T-helper 1 cell treated with Interleukin-12 subunit alpha and Interleukin-12 subunit beta and Interleukin-4 antibody, amounts not matched to agents 30 μg/mL and 1 μg/mL, for 36 hours (primary cell): ENCODE measurements at regions not wholly inside any gene's neighbourhood (a gene's known extent, or its start where the extent isn't known, plus 50 kb on each side); places are given as distances from the start of the nearest gene placed in this dataset.

Experiments used
- H3K27ac Mint-ChIP-seq: one replicate; pipeline ENCODE4 v1.8.0; 2021; ENCODE audit warnings: mild to moderate bottlenecking, mixed read lengths
- H3K27me3 Mint-ChIP-seq: one replicate; pipeline ENCODE4 v1.8.0; 2021; ENCODE audit warnings: low read depth, mixed read lengths
- H3K36me3 Mint-ChIP-seq: one replicate; pipeline ENCODE4 v1.8.0; 2021; ENCODE audit warnings: low read depth, mixed read lengths
- H3K4me1 Mint-ChIP-seq: one replicate; pipeline ENCODE4 v1.8.0; 2021; ENCODE audit warnings: low read depth, mixed read lengths
- H3K4me3 Mint-ChIP-seq: one replicate; pipeline ENCODE4 v1.8.0; 2021; ENCODE audit warnings: mild to moderate bottlenecking, moderate library complexity, mixed read lengths
- H3K9me3 Mint-ChIP-seq: one replicate; pipeline ENCODE4 v1.8.0; 2021; ENCODE audit warnings: mixed read lengths

DNA sequence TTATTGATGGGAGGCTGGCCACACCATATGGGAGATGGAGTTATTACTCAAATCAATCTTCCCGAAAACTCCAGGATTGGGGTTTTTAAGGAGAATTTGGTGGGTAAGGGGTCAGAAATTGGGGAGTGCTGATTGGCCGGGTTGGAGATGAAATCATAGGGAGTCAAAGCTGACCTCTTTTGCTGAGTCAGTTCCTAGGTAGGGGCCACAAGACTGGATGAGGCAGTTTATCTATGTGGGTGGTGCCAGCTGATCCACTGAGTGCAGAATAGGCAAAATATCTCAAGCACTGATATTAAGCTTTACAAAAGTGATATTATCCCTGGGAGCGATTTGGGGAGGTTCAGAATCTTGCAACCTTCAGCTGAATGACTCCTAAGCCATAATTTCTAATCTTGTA lies 75.7 kb upstream of the CLINT1 start:
- H3K9me3 Mint-ChIP-seq = peaks cover 20% of the 10 kb centered on the region

DNA sequence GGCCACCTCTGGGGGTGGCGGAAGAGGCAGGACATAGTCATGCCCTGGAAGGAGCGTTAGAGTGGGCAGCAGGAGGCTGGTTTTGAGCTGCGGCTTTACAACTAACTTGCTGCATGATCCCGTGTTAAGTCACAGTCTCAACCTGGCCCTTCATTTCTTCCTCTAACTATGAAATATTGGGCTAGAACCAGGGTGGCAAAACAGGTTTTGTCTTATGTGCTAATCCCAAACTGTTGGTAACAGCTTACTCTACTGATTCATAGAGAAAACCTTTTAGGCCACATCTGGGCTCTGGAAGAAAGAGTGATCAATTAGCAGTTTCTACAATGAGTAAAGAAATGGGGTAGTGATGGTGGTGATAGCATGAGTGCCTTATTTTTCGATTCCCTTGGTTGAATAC lies 74.1 kb upstream of the CLINT1 start:
- Mint-ChIP-seq H3K27me3 (no peaks in the 10 kb centered on the region), H3K36me3 (no peaks in the 10 kb centered on the region), H3K4me1 (no peaks in the 10 kb centered on the region), H3K4me3 (no peak overlapping the region), H3K9me3 (peaks cover 20% of the 10 kb centered on the region), H3K27ac (no peak overlapping the region)

More for the DNA sequence above, 75.7 kb upstream of the CLINT1 start:
- no peaks in the 10 kb centered on the region for H3K4me1 Mint-ChIP-seq
- H3K4me3 Mint-ChIP-seq = no peak overlapping the region
- no peaks in the 10 kb centered on the region for H3K36me3 Mint-ChIP-seq
- no peak overlapping the region for H3K27ac Mint-ChIP-seq
- H3K27me3 Mint-ChIP-seq = no peaks in the 10 kb centered on the region

DNA sequence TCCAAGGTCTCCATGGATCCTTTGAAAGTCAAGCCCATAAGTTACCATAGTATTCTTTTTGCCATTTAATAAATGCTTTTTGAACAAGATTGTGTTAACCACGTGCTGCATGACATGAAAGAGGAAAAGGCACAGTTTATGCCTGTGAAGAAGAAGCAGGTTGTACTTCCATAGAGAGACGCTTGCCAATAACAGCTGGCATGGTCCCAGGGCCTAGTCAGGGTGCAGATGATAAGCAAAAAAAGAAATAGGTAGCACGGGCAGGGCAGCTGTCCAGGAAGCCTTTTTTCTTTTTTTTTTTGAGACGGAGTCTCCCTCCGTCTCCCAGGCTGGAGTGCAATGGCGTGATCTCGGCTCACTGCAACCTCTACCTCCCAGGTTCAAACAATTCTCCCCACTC lies 71.8 kb upstream of the CLINT1 start:
- Mint-ChIP-seq H3K36me3 (no peaks in the 10 kb centered on the region), H3K4me1 (no peaks in the 10 kb centered on the region), H3K27ac (no peak overlapping the region), H3K4me3 (no peak overlapping the region), H3K9me3 (peaks cover 16% of the 10 kb centered on the region), H3K27me3 (no peaks in the 10 kb centered on the region)

DNA sequence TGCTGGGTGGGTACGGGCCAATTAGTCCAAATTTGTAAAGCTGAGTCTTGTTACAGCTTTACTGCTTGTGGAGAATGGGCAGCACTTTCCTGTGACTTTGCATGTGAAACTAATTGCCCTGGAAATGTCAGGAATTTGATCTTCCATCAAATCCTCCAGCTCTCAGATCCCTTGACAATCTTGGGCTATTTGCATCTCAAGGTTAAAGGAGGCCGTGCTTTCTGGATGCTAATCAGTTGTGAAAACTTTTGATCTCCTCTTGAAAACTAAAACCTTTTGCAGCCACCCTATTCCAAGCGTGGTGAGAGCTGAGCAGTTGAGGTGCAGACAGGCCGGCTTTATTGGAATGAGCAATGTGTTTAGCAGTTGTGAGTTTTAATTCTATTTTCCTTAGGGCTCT lies 68.0 kb upstream of the CLINT1 start:
- no peak overlapping the region for H3K4me3 Mint-ChIP-seq
- no peaks in the 10 kb centered on the region for H3K27me3 Mint-ChIP-seq
- no peak overlapping the region for H3K27ac Mint-ChIP-seq
- H3K9me3 Mint-ChIP-seq = no peaks in the 10 kb centered on the region
- H3K36me3 Mint-ChIP-seq = no peaks in the 10 kb centered on the region
- H3K4me1 Mint-ChIP-seq = peaks cover 2% of the 10 kb centered on the region

DNA sequence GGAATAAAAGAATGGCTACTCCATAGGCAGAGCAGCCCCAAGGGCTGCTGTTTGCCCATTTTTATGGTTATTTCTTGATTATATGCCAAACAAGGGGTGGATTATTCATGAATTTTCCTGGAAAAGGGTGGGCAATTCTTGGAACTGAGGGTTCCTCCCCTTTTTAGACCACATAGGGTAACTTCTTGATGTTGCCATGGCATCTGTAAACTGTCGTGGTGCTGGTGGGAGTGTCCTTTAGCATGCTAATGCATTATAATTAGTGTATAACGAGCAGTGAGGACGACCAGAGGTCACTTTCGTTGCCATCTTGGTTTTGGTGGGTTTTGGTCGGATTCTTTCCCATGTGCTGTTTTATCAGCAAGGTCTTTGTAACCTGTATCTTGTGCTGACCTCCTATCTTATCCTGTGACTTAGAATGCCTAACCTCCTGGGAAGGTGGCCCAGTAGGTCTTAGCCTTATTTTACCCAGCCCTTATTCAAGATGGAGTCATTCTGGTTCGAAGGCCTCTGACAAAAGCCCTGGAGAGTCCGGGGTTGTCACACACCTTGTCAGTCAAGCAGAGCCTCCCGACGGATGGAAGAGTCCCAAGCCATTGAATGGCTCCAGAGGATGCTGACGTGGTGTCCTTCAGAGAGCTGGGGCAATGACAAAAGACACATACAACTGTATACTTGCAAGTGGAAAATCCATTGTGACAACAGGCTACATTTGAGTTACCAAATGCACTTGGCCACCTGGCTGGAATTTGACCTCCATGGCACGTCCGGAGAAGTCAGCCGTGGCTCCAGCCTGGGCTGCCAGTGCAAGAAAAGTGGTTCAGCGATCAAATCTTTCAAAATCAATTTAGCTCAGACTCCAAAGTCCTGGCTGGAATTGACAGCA lies 67.1 kb upstream of the CLINT1 start:
- Mint-ChIP-seq H3K9me3 (no peaks in the 10 kb centered on the region), H3K4me1 (peaks cover 2% of the 10 kb centered on the region), H3K4me3 (no peak overlapping the region), H3K36me3 (no peaks in the 10 kb centered on the region), H3K27ac (no peak overlapping the region), H3K27me3 (no peaks in the 10 kb centered on the region)

DNA sequence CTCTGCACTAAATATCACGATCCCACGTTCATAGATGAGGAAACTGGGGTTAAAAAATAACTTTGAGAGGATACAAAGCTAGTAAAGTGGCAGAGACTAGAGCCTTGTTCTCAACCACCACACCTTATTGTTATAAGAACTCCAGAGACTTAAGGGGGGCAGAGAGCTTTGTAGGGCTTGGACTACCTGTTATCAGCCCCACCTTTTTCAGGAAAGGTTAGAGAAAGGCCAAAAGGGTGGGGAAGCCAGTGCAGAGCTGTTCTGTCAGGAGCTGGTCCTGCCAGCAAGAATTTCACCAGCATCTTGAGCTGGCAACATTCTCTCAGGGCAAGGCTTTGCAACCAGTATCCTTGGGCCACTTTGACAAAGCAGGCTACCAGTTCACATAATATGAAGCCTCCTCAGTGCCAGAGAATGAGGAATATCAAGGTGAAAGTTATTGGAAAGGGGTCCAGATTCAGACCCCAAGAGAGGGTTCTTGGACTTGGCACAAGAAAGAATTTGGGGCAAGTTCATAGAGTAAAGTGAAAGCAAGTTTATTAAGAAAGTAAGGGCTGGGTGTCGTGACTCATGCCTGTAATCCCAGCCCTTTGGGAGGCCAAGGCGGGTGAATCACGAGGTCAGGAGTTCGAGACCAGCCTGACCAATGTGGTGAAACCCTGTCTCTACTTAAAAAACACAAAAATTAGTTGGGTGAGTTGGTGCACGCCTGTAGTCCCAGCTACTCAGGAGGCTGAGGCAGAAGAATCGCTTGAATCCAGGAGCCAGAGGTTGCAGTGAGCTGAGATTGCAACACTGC lies 66.2 kb upstream of the CLINT1 start:
- no peaks in the 10 kb centered on the region for H3K9me3 Mint-ChIP-seq
- no peak overlapping the region for H3K27ac Mint-ChIP-seq
- no peak overlapping the region for H3K4me3 Mint-ChIP-seq
- H3K4me1 Mint-ChIP-seq = peaks cover 3% of the 10 kb centered on the region
- H3K36me3 Mint-ChIP-seq = no peaks in the 10 kb centered on the region
- no peaks in the 10 kb centered on the region for H3K27me3 Mint-ChIP-seq

DNA sequence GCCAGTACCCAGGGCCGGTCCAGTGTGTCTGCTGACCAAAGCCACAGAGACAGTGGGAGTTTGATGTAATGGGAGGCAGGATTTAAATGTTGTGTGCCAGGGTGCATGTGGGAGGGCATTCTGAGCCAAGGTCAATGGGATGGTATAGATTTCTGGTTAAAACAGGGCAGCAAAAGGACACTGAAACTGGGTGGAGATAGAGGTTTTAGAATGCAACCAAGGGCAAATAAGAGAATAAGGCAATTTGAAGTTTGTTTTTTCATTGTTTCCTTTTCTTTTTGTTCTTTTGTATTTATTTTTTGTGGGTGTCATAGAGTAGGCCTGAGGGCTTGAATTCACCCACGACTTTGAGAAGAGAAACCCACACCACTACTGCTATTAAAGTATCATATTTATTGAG lies 65.5 kb upstream of the CLINT1 start:
- Mint-ChIP-seq H3K27ac (no peak overlapping the region), H3K36me3 (no peaks in the 10 kb centered on the region), H3K27me3 (no peaks in the 10 kb centered on the region), H3K4me1 (peaks cover 10% of the 10 kb centered on the region), H3K4me3 (no peak overlapping the region), H3K9me3 (no peaks in the 10 kb centered on the region)

DNA sequence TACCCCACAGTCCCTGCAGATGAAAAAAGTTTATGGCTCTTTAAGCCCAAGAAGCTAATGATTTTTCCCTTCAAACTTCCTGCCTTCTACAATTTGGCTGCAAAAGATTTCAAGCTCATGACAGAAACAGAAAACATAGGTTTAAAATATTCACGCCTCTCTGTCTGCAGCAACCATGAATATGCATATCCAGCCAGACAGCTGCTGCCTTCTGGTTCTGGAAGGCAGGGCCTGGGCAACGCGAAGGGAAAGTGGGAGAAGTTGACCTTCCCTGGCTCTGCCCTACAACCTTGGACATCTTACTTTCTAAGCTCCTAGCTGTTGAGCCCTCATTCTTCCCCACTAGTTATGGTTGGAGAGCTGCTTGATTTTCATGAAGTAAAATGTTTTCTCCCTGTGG lies 64.8 kb upstream of the CLINT1 start:
- Mint-ChIP-seq H3K4me3 (no peak overlapping the region), H3K36me3 (no peaks in the 10 kb centered on the region), H3K27me3 (no peaks in the 10 kb centered on the region), H3K4me1 (peaks cover 17% of the 10 kb centered on the region), H3K27ac (no peak overlapping the region), H3K9me3 (no peaks in the 10 kb centered on the region)

DNA sequence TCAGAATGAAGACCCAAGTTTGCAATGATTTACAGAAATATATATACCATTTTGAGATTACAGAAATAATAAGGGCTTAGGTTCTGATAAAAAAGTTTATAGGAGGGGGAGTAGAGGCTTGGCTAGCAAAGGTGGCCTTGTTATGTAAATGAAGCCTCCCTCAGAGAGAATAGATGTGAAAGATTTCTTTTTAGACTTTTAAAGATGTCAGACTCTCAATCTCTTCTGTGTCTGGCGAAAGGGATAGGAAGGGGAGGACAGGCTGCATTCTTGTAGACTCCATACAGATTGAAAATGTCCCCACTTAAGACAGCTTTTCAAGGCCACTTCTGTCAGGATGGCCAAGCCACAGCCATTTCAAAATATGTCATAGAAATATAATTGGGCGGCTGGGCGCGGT lies 63.1 kb upstream of the CLINT1 start:
- Mint-ChIP-seq H3K36me3 (no peaks in the 10 kb centered on the region), H3K9me3 (no peaks in the 10 kb centered on the region), H3K4me3 (no peak overlapping the region), H3K4me1 (peaks cover 31% of the 10 kb centered on the region), H3K27me3 (no peaks in the 10 kb centered on the region), H3K27ac (no peak overlapping the region)

DNA sequence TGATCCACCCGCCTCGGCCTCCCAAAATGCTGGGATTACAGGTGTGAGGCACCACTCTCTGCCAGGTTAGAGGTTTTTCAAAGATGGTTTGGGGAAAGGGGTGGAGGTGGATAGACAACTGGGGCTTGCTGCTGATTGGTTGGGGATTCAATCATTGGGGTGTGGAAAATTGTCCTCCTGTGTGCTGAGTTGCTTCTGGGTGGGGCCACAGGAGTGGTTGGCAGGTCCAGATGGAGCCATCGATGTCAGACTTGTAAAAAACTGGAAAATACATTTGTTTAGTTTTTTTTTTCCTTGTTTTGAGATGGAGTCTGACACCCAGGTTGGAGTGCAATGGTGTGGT lies 61.9 kb upstream of the CLINT1 start:
- Mint-ChIP-seq H3K4me3 (no peak overlapping the region), H3K27ac (no peak overlapping the region), H3K9me3 (no peaks in the 10 kb centered on the region), H3K36me3 (no peaks in the 10 kb centered on the region), H3K4me1 (peaks cover 31% of the 10 kb centered on the region), H3K27me3 (no peaks in the 10 kb centered on the region)

DNA sequence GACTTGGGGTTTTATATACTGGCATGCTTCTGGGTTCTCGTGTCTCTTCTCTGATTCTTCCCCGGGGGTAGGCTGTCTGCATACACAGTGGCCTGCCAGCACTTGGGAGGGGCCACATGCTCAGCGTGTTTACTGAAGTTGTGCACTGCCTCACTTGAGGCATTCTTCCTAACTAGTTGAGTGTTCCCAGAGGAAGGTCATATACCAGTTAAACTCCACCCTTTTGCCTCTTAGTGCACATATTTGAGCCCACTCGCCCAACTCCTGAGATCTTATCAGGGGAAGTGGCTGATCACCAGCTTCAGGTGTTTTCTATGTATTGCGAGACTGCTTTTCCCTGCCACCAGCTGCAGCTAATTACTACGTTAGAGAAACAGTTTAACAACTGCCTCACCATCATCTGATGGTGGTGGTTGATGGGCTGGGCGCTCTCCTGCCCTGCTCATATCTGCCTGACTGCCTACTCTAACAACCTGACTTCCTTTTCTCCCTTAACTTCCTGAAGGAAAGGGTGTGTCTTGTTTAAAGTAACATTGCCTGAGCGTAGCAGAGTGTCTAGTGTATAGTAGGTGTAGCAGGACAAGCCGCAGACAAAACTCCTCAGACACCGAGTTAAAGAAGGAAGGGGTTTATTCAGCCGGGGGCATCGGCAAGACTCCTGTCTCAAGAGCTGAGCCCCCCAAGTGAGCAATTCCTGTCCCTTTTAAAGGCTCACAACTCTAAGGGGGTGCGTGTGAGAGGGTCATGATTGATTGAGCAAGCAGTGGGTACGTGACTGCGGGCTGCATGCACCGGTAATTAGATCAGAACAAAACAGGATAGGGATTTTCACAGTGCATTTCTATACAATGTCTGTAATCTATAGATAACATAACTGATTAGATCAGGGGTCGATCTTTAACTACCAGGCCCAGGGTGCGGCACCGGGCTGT lies 60.1 kb upstream of the CLINT1 start:
- Mint-ChIP-seq H3K36me3 (no peaks in the 10 kb centered on the region), H3K27me3 (no peaks in the 10 kb centered on the region), H3K4me1 (peaks cover 29% of the 10 kb centered on the region), H3K9me3 (no peaks in the 10 kb centered on the region), H3K4me3 (peak overlapping the region; percentile 64), H3K27ac (peak overlapping the region; percentile 84)

DNA sequence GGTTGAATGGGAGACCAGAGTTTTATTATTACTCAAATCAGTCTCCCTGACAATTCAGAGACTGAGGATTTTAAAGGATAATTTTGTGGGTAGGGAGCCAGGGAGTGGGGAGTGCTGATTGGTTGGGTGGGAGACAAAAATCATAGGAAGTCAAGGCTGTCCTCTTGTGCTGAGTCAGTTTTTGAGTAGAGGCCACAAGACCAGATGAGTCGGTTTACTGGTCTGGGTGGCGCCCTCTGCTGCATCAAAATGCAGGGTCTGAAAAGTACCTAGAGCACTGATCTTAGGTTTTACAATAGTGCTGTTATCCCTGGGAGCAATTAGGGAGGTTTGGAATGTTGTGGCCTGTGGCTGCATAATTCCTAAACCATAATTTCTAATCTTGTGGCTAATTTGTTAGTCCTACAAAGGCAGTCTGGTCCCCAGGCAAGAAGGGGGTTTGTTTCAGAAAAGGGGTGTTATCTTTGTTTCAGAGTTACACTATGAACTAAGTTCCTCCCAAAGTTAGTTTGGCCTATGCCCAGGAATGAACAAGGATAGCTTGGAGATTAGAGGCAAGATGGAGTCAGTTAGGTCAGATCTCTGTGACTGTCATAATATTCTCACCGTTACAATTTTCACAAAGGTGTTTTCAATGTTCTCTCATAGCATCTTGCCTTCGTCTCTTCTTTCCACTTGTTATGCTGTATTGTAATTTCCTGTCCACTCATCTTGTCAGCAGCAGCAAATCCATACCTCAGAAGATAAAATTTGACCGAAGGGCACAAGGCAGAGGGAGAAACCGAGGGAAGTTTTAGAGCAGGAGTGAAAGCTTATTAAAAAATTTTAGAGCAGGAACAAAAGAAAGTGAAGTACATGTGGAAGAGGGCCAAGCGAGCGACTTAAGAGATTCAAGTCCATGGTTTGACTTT lies 59.2 kb upstream of the CLINT1 start:
- no peaks in the 10 kb centered on the region for H3K36me3 Mint-ChIP-seq
- no peaks in the 10 kb centered on the region for H3K27me3 Mint-ChIP-seq
- H3K4me3 Mint-ChIP-seq = no peak overlapping the region
- H3K9me3 Mint-ChIP-seq = no peaks in the 10 kb centered on the region
- peak overlapping the region; percentile 84 for H3K27ac Mint-ChIP-seq
- H3K4me1 Mint-ChIP-seq = peaks cover 29% of the 10 kb centered on the region

DNA sequence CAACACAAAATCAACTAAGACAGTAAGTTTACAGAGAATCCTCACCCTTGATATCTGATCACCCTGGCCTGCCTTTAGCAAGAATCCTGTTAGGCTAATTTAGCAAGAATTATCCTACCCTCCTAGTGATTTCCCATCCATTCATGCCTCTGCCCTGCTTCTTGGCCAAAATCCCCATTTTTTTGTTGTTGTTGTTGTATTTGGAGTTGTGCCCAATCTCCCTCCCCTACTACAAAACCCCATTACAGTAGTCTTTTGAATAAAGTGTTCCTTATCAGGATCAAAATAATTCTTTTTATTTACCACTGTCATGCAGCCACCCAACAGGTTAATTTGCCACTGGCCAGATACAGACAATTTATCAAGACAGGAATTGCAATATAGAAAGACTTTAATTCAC lies 58.5 kb upstream of the CLINT1 start:
- H3K36me3 Mint-ChIP-seq = no peaks in the 10 kb centered on the region
- peaks cover 29% of the 10 kb centered on the region for H3K4me1 Mint-ChIP-seq
- no peak overlapping the region for H3K27ac Mint-ChIP-seq
- no peaks in the 10 kb centered on the region for H3K9me3 Mint-ChIP-seq
- H3K4me3 Mint-ChIP-seq = no peak overlapping the region
- no peaks in the 10 kb centered on the region for H3K27me3 Mint-ChIP-seq

DNA sequence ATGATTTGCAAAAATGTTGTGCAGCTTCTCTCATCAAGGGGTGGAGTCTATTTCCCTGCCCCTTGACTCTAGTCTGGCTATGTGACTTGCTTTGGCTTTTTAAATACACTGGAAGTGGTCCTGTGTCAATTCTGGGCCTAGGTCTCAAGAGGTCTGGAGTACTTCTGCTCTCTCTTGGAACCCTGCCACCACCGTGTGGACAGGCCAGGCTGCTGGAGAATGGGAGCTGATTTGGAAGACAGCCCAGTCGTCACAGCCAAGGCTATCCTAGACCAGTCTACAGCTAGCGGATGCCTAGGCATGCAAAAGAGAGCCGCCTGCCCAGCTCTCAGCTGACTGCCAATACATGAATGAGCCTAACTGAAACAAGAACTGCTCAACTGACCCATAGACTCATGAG lies 56.7 kb upstream of the CLINT1 start:
- no peak overlapping the region for H3K4me3 Mint-ChIP-seq
- H3K27ac Mint-ChIP-seq = no peak overlapping the region
- H3K4me1 Mint-ChIP-seq = peaks cover 29% of the 10 kb centered on the region
- H3K36me3 Mint-ChIP-seq = no peaks in the 10 kb centered on the region
- no peaks in the 10 kb centered on the region for H3K27me3 Mint-ChIP-seq
- H3K9me3 Mint-ChIP-seq = no peaks in the 10 kb centered on the region
